Omental fat pad (tissue), 3 donors: ENCODE measurements at regions not wholly inside any gene's neighbourhood (a gene's known extent, or its start where the extent isn't known, plus 50 kb on each side); places are given as distances from the start of the nearest gene placed in this dataset.

Experiments used
- ATAC-seq: fragments of 150-250 bp; one replicate; pipeline ENCODE4 v1.9.1; 2016; ENCODE audit warnings: mild to moderate bottlenecking, moderate library complexity; ENCODE audit not compliant: low FRiP score
- DNase-seq: peaks from one replicate; pipeline ENCODE4 v3.0.0-alpha.2; 2019; ENCODE audit warnings: low spot score
- CTCF ChIP-seq, 3 donors: fragments of 450-650 bp; IDR thresholded peaks; one replicate each; pipeline ENCODE4 v1.5.1; 2016 to 2017; ENCODE audit warnings: antibody characterized with exemption in 3 of 3, mild to moderate bottlenecking in 3 of 3, moderate library complexity in 2 of 3

DNA sequence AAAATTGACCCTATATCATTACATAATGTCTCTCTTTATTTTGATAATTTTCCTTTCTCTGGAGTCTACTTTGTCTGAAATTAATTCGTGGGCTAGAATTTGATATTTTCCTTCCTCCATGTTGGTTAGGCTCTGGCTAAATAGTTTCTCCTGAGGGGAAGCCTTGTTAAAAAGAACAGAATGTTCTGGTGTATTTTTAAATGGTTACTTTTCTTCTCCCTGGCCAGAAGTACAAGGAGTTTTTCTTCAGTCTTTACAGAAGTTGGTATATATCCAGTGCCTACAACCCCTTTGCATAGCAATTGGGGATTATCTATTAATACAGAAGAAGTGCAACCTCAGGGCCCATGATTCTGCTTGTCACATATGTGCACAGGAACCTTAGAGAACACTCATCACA lies 185.6 kb upstream of the RAB4A start:
- TF ChIP-seq CTCF (IDR thresholded peaks at IDR 0.05), result no peak
- ATAC-seq (no peak), DNase-seq (no peak)

DNA sequence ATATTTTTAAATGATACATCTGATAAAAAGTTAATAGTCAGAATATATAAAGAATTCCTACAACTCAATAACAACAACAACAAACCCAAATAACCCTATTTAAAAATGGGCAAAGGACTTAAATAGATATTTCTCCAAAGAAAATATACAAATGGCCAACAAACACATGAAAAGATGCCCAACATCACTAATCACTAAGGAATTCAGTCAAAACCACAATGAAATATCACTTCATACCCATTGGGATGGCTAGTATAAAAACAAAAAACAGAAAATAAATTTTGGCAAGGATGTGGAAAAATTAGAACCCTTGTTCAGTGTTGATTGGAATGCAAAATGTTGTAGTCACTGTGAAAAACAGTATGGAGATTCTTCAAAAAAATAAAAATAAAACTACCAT lies 184.8 kb upstream of the RAB4A start:
- no peak for TF ChIP-seq CTCF (IDR thresholded peaks at IDR 0.05)
- DNase-seq (no peak), ATAC-seq (no peak)

DNA sequence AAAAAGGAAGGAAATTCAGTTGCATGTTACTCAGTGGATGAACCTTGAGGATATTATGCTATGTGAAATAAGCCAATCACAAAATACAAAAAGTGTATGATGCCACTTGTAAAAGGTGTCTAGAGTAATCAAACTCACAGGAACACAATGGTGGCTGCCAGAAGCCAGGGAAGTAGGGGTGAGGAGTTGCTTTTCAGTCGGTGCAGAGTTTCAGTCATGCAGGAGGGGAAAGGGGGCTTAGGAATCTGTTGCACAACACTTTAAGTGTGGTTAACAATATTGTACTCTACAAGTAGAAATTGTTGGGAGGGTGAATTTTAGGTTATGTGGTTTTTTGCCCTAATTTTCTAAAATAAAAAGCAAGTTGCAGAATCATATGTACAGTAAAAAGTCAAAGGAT lies 184.2 kb upstream of the RAB4A start:
- DNase-seq (no peak), ATAC-seq (no peak)
- TF ChIP-seq CTCF (IDR thresholded peaks at IDR 0.05), result no peak

DNA sequence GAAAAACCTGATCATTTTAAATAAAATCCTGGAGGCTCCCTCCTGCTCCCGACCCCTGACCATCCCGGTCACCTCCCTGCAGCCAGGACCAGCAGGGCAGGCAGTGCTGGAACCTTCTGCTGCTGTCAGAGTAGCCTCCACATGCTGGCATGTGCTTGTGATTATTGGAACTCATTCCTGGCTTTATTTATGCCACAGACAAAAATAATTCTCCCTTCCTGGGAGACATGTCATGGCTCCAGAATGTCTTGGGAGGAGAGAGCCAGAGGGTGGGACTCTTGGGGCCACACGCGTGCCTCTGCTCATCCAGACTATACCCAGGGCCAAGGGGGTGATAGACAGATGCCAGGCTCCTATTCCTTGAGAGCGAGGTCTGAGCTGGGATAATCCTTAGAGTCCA lies 183.6 kb upstream of the RAB4A start:
- no peak for ATAC-seq
- no peak for TF ChIP-seq CTCF (IDR thresholded peaks at IDR 0.05)
- DNase-seq, result no peak

DNA sequence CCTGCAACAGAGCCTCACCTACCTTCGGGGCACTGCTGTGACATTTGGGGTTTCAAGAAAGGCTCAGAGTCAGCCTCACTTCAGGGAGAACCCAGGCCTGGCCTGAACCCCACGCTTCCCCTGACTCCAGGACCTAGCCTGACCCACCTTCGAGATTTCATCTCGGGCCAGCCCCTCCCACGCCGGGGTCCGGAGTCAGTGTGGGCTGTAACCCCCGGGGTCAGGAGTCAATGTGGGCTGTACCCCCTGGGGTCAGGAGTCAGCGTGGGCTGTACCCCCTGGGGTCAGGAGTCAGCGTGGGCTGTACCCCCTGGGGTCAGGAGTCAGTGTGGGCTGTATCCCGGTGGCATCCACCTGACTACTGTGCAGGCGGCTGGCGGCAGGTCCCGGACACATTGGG lies 183.0 kb upstream of the RAB4A start:
- ATAC-seq, result no peak

GRCh38 chr1:229088711-229089110 lies 182.2 kb upstream of the RAB4A start:
- ATAC-seq (no peak), DNase-seq (no peak)
- no peak for TF ChIP-seq CTCF (IDR thresholded peaks at IDR 0.05)

More for the DNA sequence above, 183.0 kb upstream of the RAB4A start:
- no peak for DNase-seq
- TF ChIP-seq CTCF (IDR thresholded peaks at IDR 0.05), result no peak

- no peak for ATAC-seq
- DNase-seq, result no peak
- TF ChIP-seq CTCF (IDR thresholded peaks at IDR 0.05), result no peak
Observed at GRCh38 chr1:229089586-229090208, 181.2 kb upstream of the RAB4A start.
